T-helper 9 cell (primary cell): ENCODE measurements at regions not wholly inside any gene's neighbourhood (a gene's known extent, or its start where the extent isn't known, plus 50 kb on each side); places are given as distances from the start of the nearest gene placed in this dataset.
"Not testable (repeated sequence)": the region's sequence is repeated elsewhere in the genome, so short reads cannot be mapped to it uniquely, and the experiment has no call there.

Source experiments
- DNase-seq: peaks from one replicate; pipeline ENCODE4 v3.0.0-alpha.2; 2020

- DNase-seq = not testable (repeated sequence)
Measured at GRCh38 chr4:118504927-118505326, 152.1 kb upstream of the PRSS12 start.

GRCh38 chr4:118505491-118505890 lies 152.7 kb upstream of the PRSS12 start:
- DNase-seq = not testable (repeated sequence)

GRCh38 chr4:118512870-118513269 lies 160.1 kb upstream of the PRSS12 start:
- not testable (repeated sequence) for DNase-seq

- not testable (repeated sequence) for DNase-seq
Measured at GRCh38 chr4:118514332-118514731, 161.5 kb upstream of the PRSS12 start.

- DNase-seq = not testable (repeated sequence)
Measured at GRCh38 chr4:118516107-118516506, 163.3 kb upstream of the PRSS12 start.

- DNase-seq = not testable (repeated sequence)
Measured at GRCh38 chr4:118530107-118530506, 155.1 kb upstream of the METTL14 start.

GRCh38 chr4:118531947-118532346 lies 153.2 kb upstream of the METTL14 start:
- not testable (repeated sequence) for DNase-seq

GRCh38 chr4:118535788-118536187 lies 149.4 kb upstream of the METTL14 start:
- not testable (repeated sequence) for DNase-seq

- DNase-seq = not testable (repeated sequence)
Measured at GRCh38 chr4:118539412-118540077, 145.6 kb upstream of the METTL14 start.

- not testable (repeated sequence) for DNase-seq
Measured at GRCh38 chr4:118556576-118556975, 128.6 kb upstream of the METTL14 start.

- DNase-seq = no peak
Measured at GRCh38 chr4:118557298-118557851, 127.8 kb upstream of the METTL14 start.

- DNase-seq = not testable (repeated sequence)
Measured at GRCh38 chr4:118558188-118558587, 127.0 kb upstream of the METTL14 start.

GRCh38 chr4:118561559-118561958 lies 123.6 kb upstream of the METTL14 start:
- not testable (repeated sequence) for DNase-seq

GRCh38 chr4:118566003-118566513 lies 119.1 kb upstream of the METTL14 start:
- not testable (repeated sequence) for DNase-seq

GRCh38 chr4:118572991-118573390 lies 112.2 kb upstream of the METTL14 start:
- not testable (repeated sequence) for DNase-seq

GRCh38 chr4:118574251-118574913 lies 110.8 kb upstream of the METTL14 start:
- not testable (repeated sequence) for DNase-seq

- DNase-seq = not testable (repeated sequence)
Measured at GRCh38 chr4:118575057-118575456, 110.1 kb upstream of the METTL14 start.

- not testable (repeated sequence) for DNase-seq
Measured at GRCh38 chr4:118575726-118576125, 109.5 kb upstream of the METTL14 start.

- DNase-seq = not testable (repeated sequence)
Measured at GRCh38 chr4:118576709-118577219, 108.4 kb upstream of the METTL14 start.

- DNase-seq = no peak
Measured at GRCh38 chr4:118585015-118585414, 100.2 kb upstream of the METTL14 start.

GRCh38 chr4:118586357-118586790 lies 98.8 kb upstream of the METTL14 start:
- DNase-seq = no peak

- no peak for DNase-seq
Measured at GRCh38 chr4:118587116-118587831, 97.9 kb upstream of the METTL14 start.

- DNase-seq = no peak
Measured at GRCh38 chr4:118587946-118588345, 97.2 kb upstream of the METTL14 start.
